ENCODE measurements at regions not wholly inside any gene's neighbourhood (a gene's known extent, or its start where the extent isn't known, plus 50 kb on each side); places are given as distances from the start of the nearest gene placed in this dataset.
A peak's percentile ranks its signal among the peaks of the same experiment; 100 is the strongest.

DNA sequence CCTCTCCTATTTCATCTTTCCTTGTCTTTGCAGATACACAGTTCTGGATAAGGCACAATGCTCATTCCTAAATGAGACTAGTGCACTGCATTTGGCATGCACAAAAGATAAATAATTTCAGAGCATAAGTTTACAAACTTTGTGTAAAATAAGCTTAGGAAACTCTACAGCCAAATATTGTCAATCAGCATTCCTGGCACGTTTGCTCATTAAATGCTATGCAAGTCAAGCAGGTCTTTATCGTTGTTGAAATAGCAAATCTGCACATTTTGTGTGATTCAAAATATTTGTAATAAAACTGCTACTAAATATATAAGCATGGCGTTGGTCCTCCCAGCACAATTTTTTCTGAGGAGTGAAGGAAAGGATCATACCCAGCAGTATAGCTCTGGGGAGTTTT, 322.1 kb upstream of the NOCT start:
- no peaks in the 10 kb centered on the region for H3K27me3 ChIP-seq (ENCODE audit: control insufficient read depth, insufficient read depth, low read length)
- no peaks in the 10 kb centered on the region for H3K9me3 ChIP-seq (ENCODE audit: control insufficient read depth, insufficient read depth, low read depth, low read length)
- no peak overlapping the region for H3K27ac ChIP-seq (ENCODE audit: low read depth, low read length)
- H3K36me3 ChIP-seq (ENCODE audit: control insufficient read depth, insufficient read depth, low read length): no peaks in the 10 kb centered on the region
- no peak overlapping the region for H3K9ac ChIP-seq (ENCODE audit: low read length)
- no peak overlapping the region for H3K4me3 ChIP-seq (ENCODE audit: low read depth, low read length)
- peaks cover 28% of the 10 kb centered on the region for H3K4me1 ChIP-seq (ENCODE audit: control insufficient read depth, insufficient read depth, low read length)

- H3K36me3 ChIP-seq (ENCODE audit: control insufficient read depth, insufficient read depth, low read length): no peaks in the 10 kb centered on the region
- no peak overlapping the region for H3K27ac ChIP-seq (ENCODE audit: low read depth, low read length)
- peaks cover 17% of the 10 kb centered on the region for H3K4me1 ChIP-seq (ENCODE audit: control insufficient read depth, insufficient read depth, low read length)
- H3K4me3 ChIP-seq (ENCODE audit: low read depth, low read length): no peak overlapping the region
- H3K9me3 ChIP-seq (ENCODE audit: control insufficient read depth, insufficient read depth, low read depth, low read length): no peaks in the 10 kb centered on the region
- H3K9ac ChIP-seq (ENCODE audit: low read length): no peak overlapping the region
- H3K27me3 ChIP-seq (ENCODE audit: control insufficient read depth, insufficient read depth, low read length): no peaks in the 10 kb centered on the region
These were observed 323.2 kb upstream of the NOCT start for GRCh38 chr4:138692411-138692810.

DNA sequence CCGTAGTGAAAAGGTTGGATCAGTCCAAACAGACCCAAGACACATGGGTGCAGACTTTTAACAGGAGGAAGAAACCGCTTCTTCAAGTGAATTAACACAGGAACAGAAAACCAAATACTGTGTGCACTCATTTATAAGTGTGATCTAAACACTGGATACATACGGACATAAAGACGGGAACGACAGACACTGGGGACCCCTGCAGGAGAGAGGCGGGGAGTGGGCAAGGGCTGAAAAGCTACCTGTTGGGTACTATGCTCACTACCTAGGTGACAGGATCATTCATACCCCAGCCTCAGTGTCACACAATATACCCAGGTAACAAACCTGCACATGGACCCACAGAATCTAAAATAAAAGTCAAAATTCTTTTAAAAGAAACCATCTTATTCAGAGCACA, 326.0 kb upstream of the NOCT start:
- H3K9ac ChIP-seq (ENCODE audit: low read length): no peak overlapping the region
- no peaks in the 10 kb centered on the region for H3K27me3 ChIP-seq (ENCODE audit: control insufficient read depth, insufficient read depth, low read length)
- H3K4me3 ChIP-seq (ENCODE audit: low read depth, low read length): no peak overlapping the region
- H3K4me1 ChIP-seq (ENCODE audit: control insufficient read depth, insufficient read depth, low read length): no peaks in the 10 kb centered on the region
- H3K36me3 ChIP-seq (ENCODE audit: control insufficient read depth, insufficient read depth, low read length): no peaks in the 10 kb centered on the region
- H3K27ac ChIP-seq (ENCODE audit: low read depth, low read length): no peak overlapping the region
- H3K9me3 ChIP-seq (ENCODE audit: control insufficient read depth, insufficient read depth, low read depth, low read length): no peaks in the 10 kb centered on the region

DNA sequence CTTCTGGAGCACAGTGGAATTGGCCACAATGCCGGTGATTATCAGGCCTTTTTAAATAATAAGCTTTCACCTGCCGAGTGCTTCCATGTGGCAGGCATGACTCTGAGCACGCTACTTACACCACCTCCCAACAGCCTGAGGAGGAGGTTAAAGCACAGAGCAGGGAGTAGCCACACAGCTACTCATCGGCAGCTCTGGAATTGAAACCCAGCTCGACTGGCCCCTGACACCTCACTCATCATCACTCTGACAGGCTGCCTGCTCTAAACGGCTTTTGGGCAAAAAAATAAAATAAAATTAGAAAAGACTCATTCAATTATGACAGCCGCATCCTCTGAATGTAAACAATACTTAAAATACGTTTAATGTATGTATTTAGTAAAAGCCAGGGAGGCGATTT, 326.4 kb upstream of the NOCT start:
- H3K27ac ChIP-seq (ENCODE audit: low read depth, low read length): no peak overlapping the region

GRCh38 chr4:138688408-138689085, 327.0 kb upstream of the NOCT start:
- Histone ChIP-seq H3K9me3 (ENCODE audit: control insufficient read depth, insufficient read depth, low read depth, low read length) (no peaks in the 10 kb centered on the region), H3K9ac (ENCODE audit: low read length) (no peak overlapping the region), H3K4me1 (ENCODE audit: control insufficient read depth, insufficient read depth, low read length) (no peaks in the 10 kb centered on the region), H3K4me3 (ENCODE audit: low read depth, low read length) (no peak overlapping the region), H3K27ac (ENCODE audit: low read depth, low read length) (no peak overlapping the region), H3K36me3 (ENCODE audit: control insufficient read depth, insufficient read depth, low read length) (no peaks in the 10 kb centered on the region), H3K27me3 (ENCODE audit: control insufficient read depth, insufficient read depth, low read length) (no peaks in the 10 kb centered on the region)

More for the DNA sequence above, 326.4 kb upstream of the NOCT start:
- H3K36me3 ChIP-seq (ENCODE audit: control insufficient read depth, insufficient read depth, low read length): no peaks in the 10 kb centered on the region
- no peak overlapping the region for H3K4me3 ChIP-seq (ENCODE audit: low read depth, low read length)
- H3K27me3 ChIP-seq (ENCODE audit: control insufficient read depth, insufficient read depth, low read length): no peaks in the 10 kb centered on the region
- no peaks in the 10 kb centered on the region for H3K9me3 ChIP-seq (ENCODE audit: control insufficient read depth, insufficient read depth, low read depth, low read length)
- H3K9ac ChIP-seq (ENCODE audit: low read length): no peak overlapping the region
- H3K4me1 ChIP-seq (ENCODE audit: control insufficient read depth, insufficient read depth, low read length): no peaks in the 10 kb centered on the region

DNA sequence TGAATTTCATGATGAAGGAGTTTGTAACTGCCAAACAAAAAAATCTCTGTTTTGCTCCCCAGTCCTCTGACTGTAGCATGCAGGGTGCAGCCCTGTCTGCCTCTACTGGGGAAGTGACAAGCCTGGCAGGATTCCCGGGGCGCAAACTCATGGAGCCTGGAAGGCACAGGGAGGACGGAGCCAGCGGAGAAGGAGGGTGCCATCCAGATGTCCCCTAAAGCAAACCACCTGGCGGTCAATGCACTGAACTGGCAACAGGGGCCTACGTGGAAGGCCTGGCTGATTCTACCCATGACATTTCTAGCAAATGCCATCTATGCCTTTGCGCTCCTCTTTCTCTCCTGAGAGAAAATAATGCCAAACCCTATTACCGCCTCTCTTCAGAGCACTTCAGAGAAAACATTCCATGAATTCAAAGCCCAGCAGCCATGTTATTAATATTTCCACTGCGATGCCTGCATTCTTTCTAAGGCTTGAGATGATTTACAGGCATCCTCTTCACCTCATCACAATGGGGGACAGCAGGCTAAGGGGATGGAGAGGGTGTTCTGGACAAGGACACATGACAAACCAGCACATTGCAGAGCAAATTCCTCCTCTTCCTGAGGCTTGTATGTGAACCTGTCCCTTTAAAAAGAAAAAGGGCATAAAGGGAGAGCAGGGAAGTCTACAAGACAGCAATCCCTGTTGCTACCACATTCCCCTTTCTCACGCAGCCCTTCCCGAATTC, 329.3 kb upstream of the NOCT start:
- Histone ChIP-seq H3K27ac (ENCODE audit: low read depth, low read length) (no peak overlapping the region), H3K27me3 (ENCODE audit: control insufficient read depth, insufficient read depth, low read length) (no peaks in the 10 kb centered on the region), H3K4me1 (ENCODE audit: control insufficient read depth, insufficient read depth, low read length) (peaks cover 10% of the 10 kb centered on the region; the same call in 1 of the 2 replicates), H3K9me3 (ENCODE audit: control insufficient read depth, insufficient read depth, low read depth, low read length) (no peaks in the 10 kb centered on the region), H3K36me3 (ENCODE audit: control insufficient read depth, insufficient read depth, low read length) (no peaks in the 10 kb centered on the region), H3K4me3 (ENCODE audit: low read depth, low read length) (no peak overlapping the region), H3K9ac (ENCODE audit: low read length) (no peak overlapping the region)

GRCh38 chr4:138685316-138685715, 330.3 kb upstream of the NOCT start:
- H3K27me3 ChIP-seq (ENCODE audit: control insufficient read depth, insufficient read depth, low read length): no peaks in the 10 kb centered on the region
- no peak overlapping the region for H3K4me3 ChIP-seq (ENCODE audit: low read depth, low read length)
- H3K4me1 ChIP-seq (ENCODE audit: control insufficient read depth, insufficient read depth, low read length): peaks cover 16% of the 10 kb centered on the region
- H3K9me3 ChIP-seq (ENCODE audit: control insufficient read depth, insufficient read depth, low read depth, low read length): no peaks in the 10 kb centered on the region
- no peak overlapping the region for H3K27ac ChIP-seq (ENCODE audit: low read depth, low read length)
- H3K36me3 ChIP-seq (ENCODE audit: control insufficient read depth, insufficient read depth, low read length): no peaks in the 10 kb centered on the region
- H3K9ac ChIP-seq (ENCODE audit: low read length): no peak overlapping the region

GRCh38 chr4:138680989-138681604, 334.5 kb upstream of the NOCT start:
- no peaks in the 10 kb centered on the region for H3K9me3 ChIP-seq (ENCODE audit: control insufficient read depth, insufficient read depth, low read depth, low read length)
- no peaks in the 10 kb centered on the region for H3K27me3 ChIP-seq (ENCODE audit: control insufficient read depth, insufficient read depth, low read length)
- no peaks in the 10 kb centered on the region for H3K36me3 ChIP-seq (ENCODE audit: control insufficient read depth, insufficient read depth, low read length)
- no peak overlapping the region for H3K9ac ChIP-seq (ENCODE audit: low read length)
- peaks cover 20% of the 10 kb centered on the region for H3K4me1 ChIP-seq (ENCODE audit: control insufficient read depth, insufficient read depth, low read length)
- H3K27ac ChIP-seq (ENCODE audit: low read depth, low read length): peak overlapping the region; percentile 27; the same call in 1 of the 2 replicates
- H3K4me3 ChIP-seq (ENCODE audit: low read depth, low read length): no peak overlapping the region

GRCh38 chr4:138680256-138680655, 335.3 kb upstream of the NOCT start:
- H3K36me3 ChIP-seq (ENCODE audit: control insufficient read depth, insufficient read depth, low read length): no peaks in the 10 kb centered on the region
- no peak overlapping the region for H3K9ac ChIP-seq (ENCODE audit: low read length)
- peaks cover 20% of the 10 kb centered on the region for H3K4me1 ChIP-seq (ENCODE audit: control insufficient read depth, insufficient read depth, low read length)
- no peaks in the 10 kb centered on the region for H3K27me3 ChIP-seq (ENCODE audit: control insufficient read depth, insufficient read depth, low read length)
- H3K4me3 ChIP-seq (ENCODE audit: low read depth, low read length): no peak overlapping the region
- H3K9me3 ChIP-seq (ENCODE audit: control insufficient read depth, insufficient read depth, low read depth, low read length): no peaks in the 10 kb centered on the region
- no peak overlapping the region for H3K27ac ChIP-seq (ENCODE audit: low read depth, low read length)

GRCh38 chr4:138678985-138679746, 336.4 kb upstream of the NOCT start:
- Histone ChIP-seq H3K9ac (ENCODE audit: low read length) (no peak overlapping the region), H3K27ac (ENCODE audit: low read depth, low read length) (no peak overlapping the region), H3K4me1 (ENCODE audit: control insufficient read depth, insufficient read depth, low read length) (peaks cover 20% of the 10 kb centered on the region), H3K9me3 (ENCODE audit: control insufficient read depth, insufficient read depth, low read depth, low read length) (no peaks in the 10 kb centered on the region), H3K27me3 (ENCODE audit: control insufficient read depth, insufficient read depth, low read length) (no peaks in the 10 kb centered on the region), H3K4me3 (ENCODE audit: low read depth, low read length) (no peak overlapping the region), H3K36me3 (ENCODE audit: control insufficient read depth, insufficient read depth, low read length) (no peaks in the 10 kb centered on the region)

All from HUES6 (cell line).